GM19099 (cell line): ENCODE measurements at regions not wholly inside any gene's neighbourhood (a gene's known extent, or its start where the extent isn't known, plus 50 kb on each side); places are given as distances from the start of the nearest gene placed in this dataset.

Experiments used
- POLR2A ChIP-seq: IDR thresholded peaks from 3 replicates; pipeline ENCODE4 v1.6.1; 2011; ENCODE audit warnings: low read depth; ENCODE audit not compliant: insufficient read length; ENCODE audit errors: extremely low read depth

GRCh38 chr11:128379587-128380580 lies 207.5 kb downstream of the ETS1 start:
- TF ChIP-seq POLR2A: no peak

GRCh38 chr11:128375961-128376360 lies 211.4 kb downstream of the ETS1 start:
- TF ChIP-seq POLR2A: no peak

- no peak for TF ChIP-seq POLR2A
Observed at GRCh38 chr11:128374026-128374425, 213.3 kb downstream of the ETS1 start.

- TF ChIP-seq POLR2A: no peak
Observed at GRCh38 chr11:128372977-128373376, 214.4 kb downstream of the ETS1 start.

- TF ChIP-seq POLR2A: no peak
Observed at GRCh38 chr11:128367573-128367972, 219.8 kb downstream of the ETS1 start.

- no peak for TF ChIP-seq POLR2A
Observed at GRCh38 chr11:128365044-128365443, 222.3 kb downstream of the ETS1 start.

- TF ChIP-seq POLR2A: no peak
Observed at GRCh38 chr11:128361451-128362020, 225.8 kb downstream of the ETS1 start.

GRCh38 chr11:128359515-128359914 lies 227.8 kb downstream of the ETS1 start:
- no peak for TF ChIP-seq POLR2A

GRCh38 chr11:128357073-128357472 lies 230.3 kb downstream of the ETS1 start:
- TF ChIP-seq POLR2A: no peak

- no peak for TF ChIP-seq POLR2A
Observed at GRCh38 chr11:128355558-128355957, 231.8 kb downstream of the ETS1 start.

- TF ChIP-seq POLR2A: no peak
Observed at GRCh38 chr11:128354476-128354875, 232.9 kb downstream of the ETS1 start.

GRCh38 chr11:128351168-128351567 lies 236.2 kb downstream of the ETS1 start:
- TF ChIP-seq POLR2A: no peak

GRCh38 chr11:128349650-128350299 lies 237.6 kb downstream of the ETS1 start:
- no peak for TF ChIP-seq POLR2A

- no peak for TF ChIP-seq POLR2A
Observed at GRCh38 chr11:128346804-128347203, 240.6 kb downstream of the ETS1 start.

GRCh38 chr11:128345316-128345715 lies 242.0 kb downstream of the ETS1 start:
- no peak for TF ChIP-seq POLR2A

- TF ChIP-seq POLR2A: no peak
Observed at GRCh38 chr11:128343870-128344269, 243.5 kb downstream of the ETS1 start.
